ENCODE measurements at regions not wholly inside any gene's neighbourhood (a gene's known extent, or its start where the extent isn't known, plus 50 kb on each side); places are given as distances from the start of the nearest gene placed in this dataset.

- no peak for DNase-seq (ENCODE audit: low read depth, low spot score)
- no peak overlapping the region for H3K4me3 ChIP-seq (ENCODE audit: low read depth, low read length)
- ChIA-PET CTCF (no interaction called here), POLR2A (no interaction called here)
- no peak for TF ChIP-seq CTCF (IDR thresholded peaks at IDR 0.05; ENCODE audit: insufficient read depth, low read length, missing control alignments)
Measured at GRCh38 chr2:21282515-21282898, 158.7 kb downstream of the TDRD15 start.

GRCh38 chr2:21288299-21288698 lies 164.5 kb downstream of the TDRD15 start:
- TF ChIP-seq CTCF (IDR thresholded peaks at IDR 0.05; ENCODE audit: insufficient read depth, low read length, missing control alignments) = no peak
- POLR2A ChIA-PET = no interaction called here

DNA sequence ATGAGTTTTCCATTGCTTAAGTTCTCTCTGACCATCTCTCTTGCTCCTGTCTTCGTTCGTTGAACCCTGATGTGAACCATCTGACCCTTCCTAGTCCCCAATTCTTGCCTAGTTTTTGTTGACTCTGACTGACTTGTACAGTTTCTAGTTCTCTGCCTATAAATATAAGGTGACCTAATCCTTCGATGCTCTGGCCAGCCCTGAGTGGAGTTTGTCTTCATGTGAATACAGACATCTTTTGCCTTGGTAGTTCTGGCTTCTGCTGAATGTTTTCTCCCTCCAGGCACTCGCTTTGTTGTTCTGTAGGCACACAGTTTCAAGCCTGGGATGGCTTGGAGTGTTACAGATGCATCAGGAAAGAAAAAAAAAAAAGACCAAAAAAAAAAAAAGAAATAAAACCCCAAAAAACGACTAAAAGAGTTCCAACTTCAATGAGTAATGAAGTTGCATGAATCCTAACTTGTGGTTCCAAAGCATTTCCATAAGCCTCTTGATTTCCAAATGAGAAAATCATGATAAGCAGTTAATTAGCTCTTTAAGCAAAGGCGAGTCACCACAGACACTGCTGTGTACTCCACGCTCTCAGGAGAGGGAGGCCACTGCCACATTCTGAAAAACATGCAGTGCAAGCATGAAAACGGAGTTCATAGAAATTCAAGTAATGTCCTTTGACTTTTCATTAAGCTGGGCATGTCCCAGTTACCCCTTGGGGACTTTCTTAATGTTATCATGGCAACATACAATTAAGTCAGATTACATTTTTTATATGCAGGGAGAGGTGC lies 165.2 kb downstream of the TDRD15 start:
- DNase-seq (ENCODE audit: low read depth, low spot score) = no peak
- CTCF ChIA-PET = no interaction called here
- no peak overlapping the region for H3K4me3 ChIP-seq (ENCODE audit: low read depth, low read length)
- TF ChIP-seq CTCF (IDR thresholded peaks at IDR 0.05; ENCODE audit: insufficient read depth, low read length, missing control alignments) = no peak
- POLR2A ChIA-PET = no interaction called here

More at GRCh38 chr2:21288299-21288698, 164.5 kb downstream of the TDRD15 start:
- DNase-seq (ENCODE audit: low read depth, low spot score) = no peak
- CTCF ChIA-PET = no interaction called here
- no peak overlapping the region for H3K4me3 ChIP-seq (ENCODE audit: low read depth, low read length)

DNA sequence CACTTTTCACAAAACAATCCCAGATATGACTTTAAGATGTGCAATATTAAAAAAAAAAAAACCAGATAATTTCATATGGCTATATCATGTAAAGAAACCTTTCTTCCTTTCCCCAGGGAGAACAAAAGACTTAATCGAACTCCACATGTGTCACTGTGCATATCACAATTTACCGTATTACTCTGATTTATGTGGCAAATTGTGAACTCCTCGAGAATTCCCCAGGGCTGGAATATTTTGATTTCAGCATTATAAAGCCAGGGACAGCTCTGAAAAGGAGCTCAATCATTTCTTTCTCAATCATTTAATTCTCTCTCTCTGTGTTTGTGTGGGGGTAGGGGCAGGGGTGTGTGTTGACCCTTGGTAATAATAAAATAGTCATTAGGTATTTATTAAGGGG lies 165.8 kb downstream of the TDRD15 start:
- DNase-seq (ENCODE audit: low read depth, low spot score) = no peak
- TF ChIP-seq CTCF (IDR thresholded peaks at IDR 0.05; ENCODE audit: insufficient read depth, low read length, missing control alignments) = no peak
- no peak overlapping the region for H3K4me3 ChIP-seq (ENCODE audit: low read depth, low read length)
- POLR2A ChIA-PET = no interaction called here
- CTCF ChIA-PET = no interaction called here

- H3K4me3 ChIP-seq (ENCODE audit: low read depth, low read length) = no peak overlapping the region
- POLR2A ChIA-PET = no interaction called here
- CTCF ChIA-PET = no interaction called here
- no peak for TF ChIP-seq CTCF (IDR thresholded peaks at IDR 0.05; ENCODE audit: insufficient read depth, low read length, missing control alignments)
- DNase-seq (ENCODE audit: low read depth, low spot score) = no peak
Measured at GRCh38 chr2:21289989-21290388, 166.2 kb downstream of the TDRD15 start.

GRCh38 chr2:21291426-21291825 lies 167.7 kb downstream of the TDRD15 start:
- no peak overlapping the region for H3K4me3 ChIP-seq (ENCODE audit: low read depth, low read length)
- ChIA-PET POLR2A (no interaction called here), CTCF (no interaction called here)
- no peak for DNase-seq (ENCODE audit: low read depth, low spot score)
- no peak for TF ChIP-seq CTCF (IDR thresholded peaks at IDR 0.05; ENCODE audit: insufficient read depth, low read length, missing control alignments)

Data from AG04449 (cell line).